Nephron progenitor cell (in vitro differentiated cells): ENCODE measurements at regions not wholly inside any gene's neighbourhood (a gene's known extent, or its start where the extent isn't known, plus 50 kb on each side); places are given as distances from the start of the nearest gene placed in this dataset.

ENCODE experiments used
- DNase-seq: peaks from one replicate; pipeline ENCODE4 v3.0.0; 2021
- H3K27ac Mint-ChIP-seq: 2 replicates; pipeline ENCODE4 v1.8.0; 2021; ENCODE audit warnings: mild to moderate bottlenecking, moderate library complexity, mixed read lengths
- H3K27me3 Mint-ChIP-seq: 2 replicates; pipeline ENCODE4 v1.8.0; 2021; ENCODE audit warnings: mild to moderate bottlenecking, low read depth, mixed read lengths; ENCODE audit not compliant: poor library complexity
- H3K36me3 Mint-ChIP-seq: 2 replicates; pipeline ENCODE4 v1.8.0; 2021; ENCODE audit warnings: low read depth, mixed read lengths
- H3K4me1 Mint-ChIP-seq: 2 replicates; pipeline ENCODE4 v1.8.0; 2021; ENCODE audit warnings: mixed read lengths
- H3K4me3 Mint-ChIP-seq: 2 replicates; pipeline ENCODE4 v1.8.0; 2021; ENCODE audit warnings: mild to moderate bottlenecking, moderate library complexity, mixed read lengths
- H3K9me3 Mint-ChIP-seq: 2 replicates; pipeline ENCODE4 v1.8.0; 2021; ENCODE audit warnings: mild to moderate bottlenecking, moderate library complexity, mixed read lengths
- CTCF ChIP-seq: fragments of 200-600 bp; sonication (generic); IDR thresholded peaks from 2 replicates; pipeline ENCODE4 v1.5.0; 2021; ENCODE audit warnings: antibody characterized with exemption

GRCh38 chr22:49082451-49082850 lies 745.2 kb downstream of the BRD1 start:
- Mint-ChIP-seq H3K27me3 (peaks cover 16% of the 10 kb centered on the region), H3K9me3 (no peaks in the 10 kb centered on the region), H3K4me3 (no peak overlapping the region), H3K4me1 (peaks cover 4% of the 10 kb centered on the region), H3K27ac (no peak overlapping the region), H3K36me3 (no peaks in the 10 kb centered on the region)
- no peak for TF ChIP-seq CTCF
- no peak for DNase-seq

- no peak for DNase-seq
- H3K9me3 Mint-ChIP-seq: no peaks in the 10 kb centered on the region
- H3K4me1 Mint-ChIP-seq: no peaks in the 10 kb centered on the region
- peaks cover 13% of the 10 kb centered on the region for H3K27me3 Mint-ChIP-seq
- no peaks in the 10 kb centered on the region for H3K36me3 Mint-ChIP-seq
- no peak overlapping the region for H3K27ac Mint-ChIP-seq
- no peak for TF ChIP-seq CTCF
- no peak overlapping the region for H3K4me3 Mint-ChIP-seq
Measured at GRCh38 chr22:49081926-49082325, 745.7 kb downstream of the BRD1 start.

- Mint-ChIP-seq H3K27ac (no peak overlapping the region), H3K36me3 (no peaks in the 10 kb centered on the region), H3K27me3 (peaks cover 11% of the 10 kb centered on the region), H3K4me1 (peaks cover under 1% of the 10 kb centered on the region), H3K4me3 (no peak overlapping the region), H3K9me3 (no peaks in the 10 kb centered on the region)
- TF ChIP-seq CTCF: no peak
- no peak for DNase-seq
Measured at GRCh38 chr22:49081261-49081666, 746.4 kb downstream of the BRD1 start.

- H3K4me3 Mint-ChIP-seq: no peak overlapping the region
- no peaks in the 10 kb centered on the region for H3K9me3 Mint-ChIP-seq
- peaks cover 5% of the 10 kb centered on the region for H3K4me1 Mint-ChIP-seq
- H3K27ac Mint-ChIP-seq: no peak overlapping the region
- H3K36me3 Mint-ChIP-seq: no peaks in the 10 kb centered on the region
- peaks cover 11% of the 10 kb centered on the region for H3K27me3 Mint-ChIP-seq
- no peak for DNase-seq
- TF ChIP-seq CTCF: no peak
Measured at GRCh38 chr22:49080631-49081030, 747.0 kb downstream of the BRD1 start.

- DNase-seq: no peak
- H3K27ac Mint-ChIP-seq: no peak overlapping the region
- TF ChIP-seq CTCF: no peak
- H3K36me3 Mint-ChIP-seq: no peaks in the 10 kb centered on the region
- peaks cover 5% of the 10 kb centered on the region for H3K4me1 Mint-ChIP-seq
- no peaks in the 10 kb centered on the region for H3K9me3 Mint-ChIP-seq
- H3K4me3 Mint-ChIP-seq: no peak overlapping the region
- H3K27me3 Mint-ChIP-seq: peaks cover 8% of the 10 kb centered on the region
Measured at GRCh38 chr22:49079743-49080500, 747.8 kb downstream of the BRD1 start.
